CD1c-positive myeloid dendritic cell (primary cell): ENCODE measurements at regions not wholly inside any gene's neighbourhood (a gene's known extent, or its start where the extent isn't known, plus 50 kb on each side); places are given as distances from the start of the nearest gene placed in this dataset.

Source experiments
- DNase-seq: peaks from one replicate; pipeline ENCODE4 v3.0.0-alpha.2; 2016; ENCODE audit errors: extremely low spot score

- no peak for DNase-seq
Observed at GRCh38 chr1:172952516-172952915, 98.2 kb downstream of the TNFSF18 start.

GRCh38 chr1:172954476-172955150 lies 96.1 kb downstream of the TNFSF18 start:
- DNase-seq = no peak

DNA sequence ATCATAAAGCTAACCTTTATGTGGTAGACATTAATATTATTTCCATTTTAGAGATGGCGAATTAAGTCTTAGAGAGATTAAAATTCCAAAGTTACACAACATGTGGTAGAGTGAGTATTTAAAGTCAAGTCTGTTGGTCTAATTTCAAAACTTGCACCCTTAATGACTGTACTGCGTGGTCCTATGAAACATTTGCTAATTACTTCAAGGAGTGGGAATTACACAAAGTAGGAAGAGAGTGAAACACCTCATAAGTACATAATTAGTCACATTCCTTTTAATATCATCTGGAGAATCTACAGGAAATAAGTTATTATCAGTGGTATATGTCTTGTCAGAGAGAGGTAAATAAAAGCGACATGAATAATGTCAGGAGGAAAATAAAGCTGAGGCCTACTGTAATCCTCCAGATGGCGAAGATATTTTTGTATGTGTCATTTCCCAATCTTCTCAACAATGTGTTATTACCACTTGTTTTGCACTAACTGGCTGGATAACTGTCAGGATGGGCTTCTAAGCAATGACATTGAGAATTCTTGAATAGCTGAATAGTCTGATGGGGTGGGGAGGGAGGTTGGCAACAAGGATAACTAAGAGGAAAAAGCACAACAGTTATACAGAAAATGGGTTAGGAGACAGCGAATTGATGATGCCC lies 95.5 kb downstream of the TNFSF18 start:
- DNase-seq = no peak

- no peak for DNase-seq
Observed at GRCh38 chr1:172956871-172957270, 93.9 kb downstream of the TNFSF18 start.

DNA sequence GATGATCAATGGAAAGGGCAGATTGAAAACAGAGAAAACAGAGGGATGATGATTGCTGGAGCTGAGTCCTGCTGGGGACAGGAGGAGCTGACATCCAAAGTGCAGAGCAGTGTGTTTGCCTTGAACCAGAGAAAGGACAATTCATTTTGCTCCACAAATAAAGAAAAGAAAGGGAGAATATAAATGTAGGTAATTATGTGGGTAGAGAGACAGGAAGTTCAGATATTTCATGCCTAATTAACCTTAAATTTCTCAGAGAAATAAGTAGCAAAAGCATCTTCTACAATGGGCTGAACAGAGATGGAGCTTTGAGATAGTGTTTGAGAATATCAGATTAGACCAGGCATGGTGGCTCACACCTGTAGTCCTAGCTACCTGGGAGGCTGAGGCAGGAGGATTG lies 93.2 kb downstream of the TNFSF18 start:
- DNase-seq = no peak

DNA sequence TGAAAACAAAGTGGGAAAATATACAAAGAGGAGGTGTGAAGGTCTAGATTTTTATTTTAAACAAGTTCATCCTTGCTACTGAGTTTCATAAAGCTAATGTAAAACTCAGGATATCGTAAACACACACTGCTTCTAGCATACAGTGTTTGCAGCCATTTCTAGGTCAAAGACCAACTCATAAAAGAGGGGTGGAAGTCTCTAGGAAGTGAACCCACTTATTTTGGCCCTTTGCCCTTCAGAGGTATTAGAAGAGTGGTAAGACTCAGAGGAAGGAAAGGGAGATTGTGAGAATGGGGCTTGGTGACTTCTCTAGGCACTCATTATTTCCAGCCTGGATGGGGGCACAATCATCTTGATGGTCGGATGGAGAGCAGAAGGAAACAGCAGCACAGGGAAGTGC lies 91.2 kb downstream of the TNFSF18 start:
- DNase-seq = no peak

DNA sequence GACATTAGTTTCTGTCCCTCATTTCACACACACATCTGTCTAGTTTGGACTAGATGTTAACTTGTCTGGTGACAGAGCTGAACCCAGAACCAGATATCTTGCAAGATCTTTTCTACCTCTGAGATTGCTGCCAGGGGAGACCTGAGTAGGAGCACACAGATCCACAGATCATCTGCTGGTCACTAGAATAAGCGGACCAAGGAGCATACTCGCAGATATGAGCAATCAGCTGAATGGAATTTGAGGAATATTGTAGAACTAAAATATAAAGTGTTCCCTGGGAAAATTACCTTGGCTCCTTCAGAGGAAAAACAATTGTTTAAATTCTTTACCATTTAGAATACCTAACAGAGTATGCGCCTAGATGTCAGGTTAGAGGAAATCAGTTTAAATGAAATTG lies 90.7 kb downstream of the TNFSF18 start:
- DNase-seq = peak; percentile 33

GRCh38 chr1:172960454-172961208 lies 90.1 kb downstream of the TNFSF18 start:
- DNase-seq = no peak

GRCh38 chr1:172964864-172965263 lies 85.9 kb downstream of the TNFSF18 start:
- DNase-seq = no peak

DNA sequence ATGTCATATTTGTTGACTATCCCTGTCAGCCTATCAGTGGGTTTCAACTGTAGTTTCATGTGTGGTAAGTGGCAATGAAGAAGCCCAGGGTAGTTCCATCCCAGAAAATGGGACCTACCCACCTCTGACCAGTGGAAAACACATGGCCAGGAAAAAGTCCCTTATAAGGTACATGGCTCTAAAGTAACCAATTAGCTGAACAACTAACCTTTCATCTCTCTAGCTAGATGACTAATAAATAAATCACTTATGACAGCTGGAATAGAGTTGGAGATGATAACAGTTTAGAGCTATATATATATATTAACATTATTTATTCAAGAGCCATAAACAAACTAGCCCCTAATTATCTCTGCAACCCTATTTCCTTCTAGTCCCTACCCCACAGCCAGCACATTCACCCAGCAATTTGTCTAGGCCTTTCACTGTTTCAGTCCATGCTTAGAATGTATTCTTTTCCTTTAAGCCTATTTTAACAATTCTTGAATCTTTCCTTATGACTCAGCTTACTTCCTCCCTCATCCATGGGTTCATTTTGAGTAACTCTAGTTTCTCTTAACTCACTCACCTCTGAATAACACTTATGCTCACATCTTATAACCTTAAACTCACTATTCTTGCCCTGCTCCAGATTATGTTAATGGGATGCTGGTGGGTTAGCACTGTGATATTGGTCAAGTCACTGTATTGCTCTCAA lies 83.7 kb downstream of the TNFSF18 start:
- peak; percentile 38 for DNase-seq

GRCh38 chr1:172967936-172968335 lies 82.8 kb downstream of the TNFSF18 start:
- no peak for DNase-seq

DNA sequence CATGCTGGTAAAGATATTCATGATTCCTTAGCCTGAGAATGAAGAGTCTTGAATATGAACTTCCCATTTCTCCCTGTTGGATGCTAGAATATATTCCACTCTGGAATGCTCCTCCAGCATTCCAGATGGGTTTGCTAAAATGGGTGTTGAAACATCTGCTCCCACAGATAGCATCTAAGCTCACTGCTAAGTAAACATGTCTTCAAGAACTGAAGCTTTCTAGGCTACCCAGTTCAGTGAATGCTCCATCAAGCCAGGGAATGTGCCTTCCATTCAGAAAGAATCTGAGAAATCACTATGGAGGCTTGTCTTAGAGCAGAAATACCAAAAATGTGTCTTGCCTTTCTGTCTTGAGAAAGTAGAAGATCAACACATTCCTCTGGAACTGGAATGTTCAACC lies 81.1 kb downstream of the TNFSF18 start:
- no peak for DNase-seq

GRCh38 chr1:172970186-172970585 lies 80.6 kb downstream of the TNFSF18 start:
- no peak for DNase-seq

DNA sequence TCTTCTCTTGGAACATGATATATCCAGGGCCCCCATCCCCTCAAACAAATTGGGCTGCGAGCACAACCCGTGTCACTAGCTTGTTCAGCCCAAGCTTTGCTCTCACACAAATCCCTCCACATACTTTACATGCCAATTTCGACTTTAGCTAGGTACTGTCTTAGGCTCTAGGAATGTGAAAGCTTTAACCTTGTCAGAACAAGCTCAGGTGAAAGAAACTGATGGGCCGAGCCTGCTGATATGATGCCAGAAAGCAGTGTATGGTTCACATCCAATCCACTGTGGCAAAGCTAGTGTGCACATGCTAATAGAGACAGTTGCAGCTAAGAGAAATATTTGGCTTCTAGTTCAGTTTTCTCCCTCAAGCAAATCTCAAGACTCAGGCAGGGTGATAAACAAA lies 79.5 kb downstream of the TNFSF18 start:
- DNase-seq = no peak

GRCh38 chr1:172972258-172972657 lies 78.5 kb downstream of the TNFSF18 start:
- no peak for DNase-seq

DNA sequence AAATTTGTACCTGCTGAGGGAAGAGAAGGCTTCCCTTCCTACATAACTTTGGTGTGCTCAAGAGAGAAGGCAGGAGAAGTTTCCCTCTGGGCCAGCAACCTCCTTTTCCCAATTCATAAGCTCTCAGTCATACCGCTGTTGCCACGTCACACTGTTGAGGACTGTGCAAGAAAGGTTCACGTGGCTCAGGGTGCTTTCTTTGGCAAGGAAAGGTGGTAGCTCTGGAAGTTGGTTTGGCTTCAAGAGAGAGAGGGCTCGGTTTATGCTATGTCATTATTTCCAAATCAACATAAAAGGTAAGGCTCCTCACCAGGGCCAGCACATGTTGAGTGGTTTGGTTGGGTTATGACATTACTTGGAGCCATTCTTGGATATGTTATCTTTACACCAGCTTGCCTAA lies 77.3 kb downstream of the TNFSF18 start:
- no peak for DNase-seq

GRCh38 chr1:172976222-172977041 lies 74.3 kb downstream of the TNFSF18 start:
- DNase-seq = no peak

DNA sequence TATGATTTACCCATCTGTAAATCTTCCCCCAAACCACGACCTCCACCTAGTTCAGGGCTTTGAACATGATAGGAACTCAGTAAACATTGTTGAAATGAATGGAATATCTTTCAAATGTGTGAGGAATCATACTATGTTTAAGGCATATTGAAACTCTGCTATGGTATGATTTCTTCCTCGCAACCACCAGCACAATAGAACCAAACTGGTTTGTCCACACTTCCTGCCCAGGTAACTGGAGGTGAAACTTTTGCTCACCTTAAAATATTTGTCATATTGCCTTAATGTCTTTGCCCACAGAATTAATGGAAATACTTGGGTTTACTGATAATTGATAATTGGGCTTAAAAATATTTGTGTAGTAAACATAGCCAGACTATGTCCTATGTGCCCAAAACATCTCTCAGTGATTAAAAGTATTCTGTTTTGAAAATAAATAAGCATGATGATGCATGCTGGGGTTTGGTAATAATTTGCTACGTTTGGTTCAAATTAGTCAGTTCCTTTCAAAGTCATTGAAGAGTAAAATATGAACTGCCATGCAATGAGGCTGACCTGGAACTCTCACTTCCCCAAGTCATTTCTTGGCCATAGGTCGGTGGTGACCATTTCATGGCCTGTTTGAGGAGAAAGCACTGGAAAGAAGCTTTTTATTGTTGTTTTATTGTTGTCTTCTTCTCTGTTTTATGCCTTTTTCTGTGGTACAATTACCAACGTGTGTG lies 73.3 kb downstream of the TNFSF18 start:
- DNase-seq = peak; percentile 71

DNA sequence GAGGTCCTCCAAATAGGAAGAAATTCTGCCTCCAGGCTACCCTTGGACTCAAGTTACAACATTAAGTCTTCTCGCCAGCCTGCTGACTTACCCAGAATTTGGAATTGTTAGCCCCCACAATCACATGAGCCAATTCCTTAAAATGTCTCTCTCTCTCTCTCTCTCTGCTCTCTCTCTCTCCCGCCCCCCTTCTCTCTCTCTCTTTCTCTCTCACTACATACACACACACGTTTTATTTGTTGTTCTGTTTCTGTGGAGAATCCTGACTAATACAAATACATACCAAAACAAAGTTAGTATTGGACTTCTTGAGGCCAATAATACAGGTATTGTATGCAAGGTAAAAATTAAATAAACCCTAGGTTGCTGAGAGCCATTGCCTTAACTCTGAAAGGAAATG lies 72.1 kb downstream of the TNFSF18 start:
- peak; percentile 13 for DNase-seq

DNA sequence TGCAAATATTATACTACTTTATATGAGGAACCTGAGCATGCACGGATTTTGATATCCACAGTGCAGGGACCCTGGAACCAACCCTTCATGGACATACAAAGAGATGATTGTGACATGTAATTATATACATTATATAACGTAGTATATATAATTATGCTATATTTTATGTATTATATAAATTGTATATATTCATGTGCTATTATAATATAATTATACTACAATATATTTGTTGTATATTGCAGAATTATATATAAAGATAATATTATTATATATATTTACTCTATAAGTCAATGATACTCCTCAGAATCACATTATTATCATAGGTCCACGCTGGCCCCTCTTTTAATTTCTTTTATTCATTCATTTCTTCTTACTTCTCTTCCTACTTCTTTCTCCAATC lies 70.9 kb downstream of the TNFSF18 start:
- no peak for DNase-seq

GRCh38 chr1:172980456-172980855 lies 70.3 kb downstream of the TNFSF18 start:
- no peak for DNase-seq
